HFF-Myc (cell line): ENCODE measurements at regions not wholly inside any gene's neighbourhood (a gene's known extent, or its start where the extent isn't known, plus 50 kb on each side); places are given as distances from the start of the nearest gene placed in this dataset.
"Not testable (repeated sequence)": the region's sequence is repeated elsewhere in the genome, so short reads cannot be mapped to it uniquely, and the experiment has no call there.

ENCODE experiments used
- DNase-seq: peaks from one replicate; pipeline ENCODE4 v3.0.0-alpha.2; 2011; ENCODE audit warnings: low read depth; ENCODE audit errors: extremely low read depth
- H3K4me3 ChIP-seq: replicated peaks from 2 replicates; pipeline ENCODE4 v1.5.1; 2011; ENCODE audit warnings: low read depth, mild to moderate bottlenecking, control low read depth, low read length
- TF ChIP-seq, protein P1 (sequence below): IDR thresholded peaks from 2 replicates; pipeline ENCODE4 v1.5.1; 2012; ENCODE audit warnings: mild to moderate bottlenecking, low read depth, low read length, control low read depth; ENCODE audit errors: missing control alignments

DNA sequence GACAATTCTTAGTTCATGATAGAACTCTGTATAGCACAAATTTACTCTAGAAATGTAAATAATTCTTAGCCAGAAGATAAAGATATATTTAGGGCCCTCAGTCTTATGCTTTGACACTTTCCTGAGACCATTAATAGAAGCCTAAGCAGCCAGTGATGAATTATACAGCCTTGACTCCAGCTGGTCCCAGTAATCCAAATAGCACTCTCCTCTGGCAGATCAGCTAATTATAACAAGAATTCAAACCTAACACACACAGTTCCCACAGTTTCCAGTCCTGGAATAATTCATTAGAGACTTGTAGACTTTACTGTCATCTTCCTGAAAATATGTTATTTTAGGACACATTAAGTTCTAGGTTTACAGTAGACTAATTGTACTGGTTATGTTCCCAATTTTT is 50.4 kb downstream of the SHOC1 start:
- H3K4me3 ChIP-seq: no peak overlapping the region
- TF ChIP-seq, protein P1, sequence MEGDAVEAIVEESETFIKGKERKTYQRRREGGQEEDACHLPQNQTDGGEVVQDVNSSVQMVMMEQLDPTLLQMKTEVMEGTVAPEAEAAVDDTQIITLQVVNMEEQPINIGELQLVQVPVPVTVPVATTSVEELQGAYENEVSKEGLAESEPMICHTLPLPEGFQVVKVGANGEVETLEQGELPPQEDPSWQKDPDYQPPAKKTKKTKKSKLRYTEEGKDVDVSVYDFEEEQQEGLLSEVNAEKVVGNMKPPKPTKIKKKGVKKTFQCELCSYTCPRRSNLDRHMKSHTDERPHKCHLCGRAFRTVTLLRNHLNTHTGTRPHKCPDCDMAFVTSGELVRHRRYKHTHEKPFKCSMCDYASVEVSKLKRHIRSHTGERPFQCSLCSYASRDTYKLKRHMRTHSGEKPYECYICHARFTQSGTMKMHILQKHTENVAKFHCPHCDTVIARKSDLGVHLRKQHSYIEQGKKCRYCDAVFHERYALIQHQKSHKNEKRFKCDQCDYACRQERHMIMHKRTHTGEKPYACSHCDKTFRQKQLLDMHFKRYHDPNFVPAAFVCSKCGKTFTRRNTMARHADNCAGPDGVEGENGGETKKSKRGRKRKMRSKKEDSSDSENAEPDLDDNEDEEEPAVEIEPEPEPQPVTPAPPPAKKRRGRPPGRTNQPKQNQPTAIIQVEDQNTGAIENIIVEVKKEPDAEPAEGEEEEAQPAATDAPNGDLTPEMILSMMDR: no peak
- DNase-seq: no peak

DNA sequence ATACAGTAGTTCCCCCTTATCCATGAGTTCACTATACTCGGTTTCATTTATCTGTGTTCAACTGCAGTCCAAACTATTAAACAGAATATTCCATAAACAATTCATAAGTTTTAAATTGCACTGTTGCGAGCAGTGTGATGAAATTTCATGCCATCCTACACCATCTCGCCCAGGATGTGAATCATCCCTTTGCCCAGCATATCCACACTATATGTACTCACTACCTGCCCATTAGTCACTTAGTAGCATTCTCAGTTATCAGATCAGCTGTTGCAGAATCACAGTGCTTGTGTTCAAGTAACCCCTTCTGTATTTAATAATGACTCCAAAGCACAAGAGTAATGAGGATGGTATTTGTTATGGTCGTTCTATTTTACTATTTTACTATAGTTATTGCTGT is 51.5 kb downstream of the SHOC1 start:
- TF ChIP-seq, protein P1: no peak
- no peak for DNase-seq
- H3K4me3 ChIP-seq: no peak overlapping the region

DNA sequence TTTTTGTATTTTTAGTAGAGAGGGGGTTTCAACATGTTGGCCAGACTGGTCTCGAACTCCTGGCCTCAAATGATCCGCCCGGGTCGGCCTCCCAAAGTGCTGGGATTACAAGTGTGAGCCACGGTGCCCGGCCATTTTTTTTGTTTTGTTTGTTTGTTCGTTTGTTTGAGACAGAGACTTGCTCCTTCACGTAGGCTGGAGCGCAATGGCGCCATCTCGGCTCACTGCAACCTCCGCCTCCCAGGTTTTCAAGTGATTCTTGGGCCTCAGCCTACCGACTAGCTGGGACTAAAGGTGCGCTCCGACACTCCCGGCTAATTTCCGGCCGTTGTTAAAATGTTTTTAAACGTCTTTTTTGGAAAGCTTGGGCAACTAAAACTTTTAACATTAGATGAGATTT is 54.0 kb downstream of the SHOC1 start:
- DNase-seq: no peak
- TF ChIP-seq, protein P1: no peak
- no peak overlapping the region for H3K4me3 ChIP-seq

DNA sequence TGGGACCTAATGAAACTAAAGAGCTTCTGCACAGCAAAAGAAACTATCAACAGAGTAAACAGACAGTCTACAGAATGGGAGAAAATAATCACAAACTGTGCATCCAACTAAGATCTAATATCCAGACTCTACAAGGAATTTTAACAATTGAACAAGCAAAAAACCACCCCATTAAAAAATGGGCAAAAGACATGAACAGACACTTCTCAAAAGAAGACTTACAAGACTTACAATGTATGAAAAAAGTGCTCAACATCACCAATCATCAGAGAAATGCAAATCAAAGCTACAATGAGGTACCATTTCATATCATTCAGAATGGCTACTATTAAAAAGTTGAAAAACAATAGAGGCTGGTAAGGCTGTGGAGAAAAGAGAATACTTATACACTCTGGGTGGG is 58.0 kb downstream of the SHOC1 start:
- H3K4me3 ChIP-seq: no peak overlapping the region
- no peak for DNase-seq
- TF ChIP-seq, protein P1: no peak

DNA sequence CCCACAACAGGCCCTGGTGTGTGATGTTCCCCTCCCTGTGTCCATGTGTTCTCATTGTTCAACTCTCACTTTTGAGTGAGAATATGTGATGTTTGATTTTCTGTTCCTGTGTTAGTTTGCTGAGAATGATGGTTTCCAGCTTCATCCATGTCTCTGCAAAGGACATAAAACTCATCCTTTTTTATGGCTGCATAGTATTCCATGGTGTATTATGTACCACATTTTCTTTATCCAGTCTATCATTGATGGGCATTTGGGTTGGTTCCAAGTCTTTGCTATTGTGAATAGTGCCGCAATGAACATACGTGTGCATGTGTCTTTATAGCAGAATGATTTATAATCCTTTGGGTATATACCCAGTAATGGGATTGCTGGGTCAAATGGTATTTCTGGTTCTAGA is 59.4 kb downstream of the SHOC1 start:
- not testable (repeated sequence) for DNase-seq, H3K4me3 ChIP-seq

DNA sequence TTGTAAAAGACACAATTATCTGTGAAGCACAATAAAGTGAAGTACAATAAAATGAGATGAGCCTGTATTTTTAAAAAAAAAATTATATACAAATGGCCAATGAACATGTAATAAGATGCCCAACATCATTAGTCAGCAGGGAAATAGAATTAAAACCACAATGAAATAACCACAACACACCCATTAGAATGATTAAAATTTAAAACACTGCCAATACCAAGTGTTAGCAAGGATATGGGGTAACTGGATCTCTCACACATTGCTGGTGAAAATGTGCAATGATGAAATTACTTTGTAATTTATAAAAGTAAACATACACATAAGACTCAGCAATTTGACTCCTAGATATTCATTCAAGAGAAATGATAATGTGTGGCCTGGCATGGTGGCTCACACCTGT is 62.8 kb downstream of the SHOC1 start:
- TF ChIP-seq, protein P1: no peak
- H3K4me3 ChIP-seq: no peak overlapping the region
- no peak for DNase-seq

DNA sequence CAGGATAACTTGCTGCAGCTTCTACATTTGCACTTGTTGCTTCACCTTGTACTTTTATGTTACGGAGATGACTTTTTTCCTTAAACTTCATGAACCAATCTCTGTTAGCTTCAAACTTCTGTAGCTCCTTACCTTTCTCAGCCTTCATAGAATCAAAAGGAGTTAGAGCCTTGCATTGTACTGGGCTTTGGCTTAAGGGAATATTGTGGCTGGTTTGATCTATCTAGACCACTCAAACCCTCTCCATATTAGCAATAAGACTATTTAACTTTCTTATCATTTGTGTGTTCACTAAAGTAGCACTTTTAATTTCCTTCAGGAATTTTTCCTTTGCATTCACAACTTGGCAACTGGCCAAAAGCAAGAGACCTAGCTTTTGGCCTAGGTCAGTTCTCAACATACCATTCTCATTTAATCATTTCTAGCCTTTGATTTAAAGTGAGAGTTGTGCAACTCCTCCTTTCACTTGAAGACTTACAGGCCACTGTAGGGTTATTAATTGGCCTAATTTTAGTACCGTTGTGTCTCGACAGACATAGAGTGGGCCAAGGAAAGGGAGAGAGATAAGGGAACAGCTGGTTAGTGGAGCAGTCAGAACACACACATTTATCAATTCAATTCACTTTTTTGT is 63.7 kb downstream of the SHOC1 start:
- TF ChIP-seq, protein P1: no peak
- H3K4me3 ChIP-seq: no peak overlapping the region
- DNase-seq: no peak
